ENCODE measurements at regions not wholly inside any gene's neighbourhood (a gene's known extent, or its start where the extent isn't known, plus 50 kb on each side); places are given as distances from the start of the nearest gene placed in this dataset.

GRCh38 chr9:13845460-13845859, 468.5 kb downstream of the NFIB start:
- CTCF ChIA-PET: no interaction called here
- no peak for DNase-seq
- Mint-ChIP-seq H3K27ac (no peak overlapping the region), H3K27me3 (no peaks in the 10 kb centered on the region), H3K4me1 (no peaks in the 10 kb centered on the region), H3K4me3 (no peak overlapping the region), H3K9me3 (peaks cover 8% of the 10 kb centered on the region), H3K36me3 (ENCODE audit: low read depth) (no peaks in the 10 kb centered on the region)
- POLR2A ChIA-PET: no interaction called here

DNA sequence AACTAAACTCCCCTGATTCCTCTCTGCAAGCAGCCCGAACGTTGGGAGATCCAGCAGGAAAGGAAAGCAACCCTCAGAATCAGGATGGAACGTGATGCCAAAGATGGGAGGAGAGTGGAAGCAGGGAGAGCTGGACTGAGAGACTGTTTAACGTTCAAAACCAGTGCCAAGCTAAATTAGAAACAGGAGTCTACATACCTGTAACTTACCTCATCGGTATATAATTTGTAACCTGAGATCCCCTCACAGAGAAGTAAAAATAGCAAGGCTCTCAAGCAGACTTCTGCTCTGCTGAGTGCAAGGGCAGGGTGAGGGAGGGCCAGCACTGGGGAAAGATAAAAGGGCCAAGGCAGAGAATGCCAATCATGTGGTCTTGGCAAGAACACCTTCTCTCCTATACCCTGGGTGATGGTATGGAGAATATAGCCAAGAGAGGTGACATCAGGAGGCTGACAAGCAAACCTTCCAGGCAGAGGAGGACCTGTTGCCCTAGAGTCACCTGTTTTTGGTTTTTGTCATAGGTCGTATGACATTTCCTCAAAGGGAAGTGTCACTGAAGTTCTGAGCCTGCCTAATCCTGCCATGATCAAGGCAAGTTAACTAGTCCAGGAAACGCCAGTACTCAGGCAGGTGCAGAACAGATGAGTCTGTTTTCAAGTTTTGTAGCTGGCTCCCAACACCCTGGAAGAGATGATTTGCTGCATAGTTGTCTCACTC, 472.0 kb downstream of the NFIB start:
- Mint-ChIP-seq H3K9me3 (peaks cover 8% of the 10 kb centered on the region), H3K27ac (no peak overlapping the region), H3K4me1 (no peaks in the 10 kb centered on the region), H3K27me3 (no peaks in the 10 kb centered on the region), H3K36me3 (ENCODE audit: low read depth) (no peaks in the 10 kb centered on the region), H3K4me3 (no peak overlapping the region)
- POLR2A ChIA-PET: no interaction called here
- CTCF ChIA-PET: no interaction called here
- no peak for DNase-seq

- DNase-seq: no peak
- Mint-ChIP-seq H3K27ac (no peak overlapping the region), H3K27me3 (no peaks in the 10 kb centered on the region), H3K9me3 (peaks cover 23% of the 10 kb centered on the region), H3K36me3 (ENCODE audit: low read depth) (no peaks in the 10 kb centered on the region), H3K4me3 (no peak overlapping the region), H3K4me1 (no peaks in the 10 kb centered on the region)
- ChIA-PET POLR2A (no interaction called here), CTCF (no interaction called here)
These were observed 481.5 kb downstream of the NFIB start for GRCh38 chr9:13832446-13832845.

DNA sequence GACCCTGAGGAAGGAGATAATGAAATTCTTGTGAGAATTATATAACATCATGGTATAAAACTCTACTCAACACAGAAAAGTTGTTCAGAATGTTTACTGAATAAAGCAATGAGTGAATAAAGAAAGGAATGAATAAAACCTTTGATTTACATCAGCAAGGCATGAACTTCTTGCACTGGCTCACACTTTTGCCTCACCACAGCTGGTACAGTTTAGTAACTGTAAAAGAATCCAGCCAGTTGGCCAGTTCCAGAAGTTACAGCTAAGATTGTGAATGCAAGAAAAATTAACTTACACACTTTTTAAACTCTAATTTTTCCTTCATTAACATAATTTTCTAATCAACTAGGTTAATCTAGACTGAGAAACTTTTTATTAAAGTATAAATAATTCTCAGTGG, 490.9 kb downstream of the NFIB start:
- no peaks in the 10 kb centered on the region for H3K36me3 Mint-ChIP-seq (ENCODE audit: low read depth)
- CTCF ChIA-PET: no interaction called here
- no peak overlapping the region for H3K4me3 Mint-ChIP-seq
- no peaks in the 10 kb centered on the region for H3K27me3 Mint-ChIP-seq
- DNase-seq: no peak
- POLR2A ChIA-PET: no interaction called here
- no peaks in the 10 kb centered on the region for H3K4me1 Mint-ChIP-seq
- H3K9me3 Mint-ChIP-seq: peaks cover 12% of the 10 kb centered on the region
- no peak overlapping the region for H3K27ac Mint-ChIP-seq

DNA sequence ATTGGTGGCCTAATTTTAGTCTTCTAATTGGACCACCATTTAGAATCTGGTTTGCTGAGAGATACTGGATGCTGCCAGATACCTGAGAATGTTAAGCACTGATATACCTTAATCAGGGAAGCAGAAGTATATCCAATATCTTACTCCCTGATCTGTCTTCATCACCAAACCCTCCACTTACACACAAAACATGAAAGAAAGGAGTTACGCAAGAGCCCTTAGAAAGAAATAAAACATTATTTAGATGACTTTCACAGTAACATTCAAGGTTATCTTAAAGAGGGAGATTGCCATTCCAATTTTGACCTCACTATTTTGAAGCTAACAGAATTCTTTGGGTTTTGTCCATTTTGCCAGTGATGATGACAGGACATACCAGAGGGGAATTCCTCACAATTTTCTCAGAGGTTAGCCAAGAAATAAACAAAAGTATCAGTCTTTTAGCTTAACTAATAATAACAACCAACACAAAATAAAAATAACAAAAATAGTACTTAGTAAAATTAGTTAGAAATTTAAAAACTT, 496.1 kb downstream of the NFIB start:
- Mint-ChIP-seq H3K36me3 (ENCODE audit: low read depth) (no peaks in the 10 kb centered on the region), H3K9me3 (peaks cover 12% of the 10 kb centered on the region), H3K27ac (no peak overlapping the region), H3K27me3 (no peaks in the 10 kb centered on the region), H3K4me3 (no peak overlapping the region), H3K4me1 (no peaks in the 10 kb centered on the region)
- DNase-seq: no peak
- POLR2A ChIA-PET: no interaction called here
- CTCF ChIA-PET: no interaction called here

- H3K9me3 Mint-ChIP-seq: peaks cover 10% of the 10 kb centered on the region
- H3K4me3 Mint-ChIP-seq: no peak overlapping the region
- no peaks in the 10 kb centered on the region for H3K27me3 Mint-ChIP-seq
- DNase-seq: no peak
- no peaks in the 10 kb centered on the region for H3K4me1 Mint-ChIP-seq
- ChIA-PET CTCF (no interaction called here), POLR2A (no interaction called here)
- no peaks in the 10 kb centered on the region for H3K36me3 Mint-ChIP-seq (ENCODE audit: low read depth)
- H3K27ac Mint-ChIP-seq: no peak overlapping the region
These were observed 497.1 kb downstream of the NFIB start for GRCh38 chr9:13816837-13817236.

GRCh38 chr9:13814647-13815400, 499.1 kb downstream of the NFIB start:
- no peaks in the 10 kb centered on the region for H3K36me3 Mint-ChIP-seq (ENCODE audit: low read depth)
- DNase-seq: no peak
- no peak overlapping the region for H3K4me3 Mint-ChIP-seq
- no peaks in the 10 kb centered on the region for H3K27me3 Mint-ChIP-seq
- ChIA-PET POLR2A (no interaction called here), CTCF (no interaction called here)
- no peak overlapping the region for H3K27ac Mint-ChIP-seq
- peaks cover 9% of the 10 kb centered on the region for H3K9me3 Mint-ChIP-seq
- no peaks in the 10 kb centered on the region for H3K4me1 Mint-ChIP-seq

- Mint-ChIP-seq H3K4me3 (no peak overlapping the region), H3K36me3 (ENCODE audit: low read depth) (no peaks in the 10 kb centered on the region), H3K27ac (no peak overlapping the region), H3K27me3 (no peaks in the 10 kb centered on the region), H3K9me3 (peaks cover 9% of the 10 kb centered on the region), H3K4me1 (no peaks in the 10 kb centered on the region)
- DNase-seq: no peak
- POLR2A ChIA-PET: no interaction called here
- CTCF ChIA-PET: no interaction called here
These were observed 502.1 kb downstream of the NFIB start for GRCh38 chr9:13811876-13812275.

DNA sequence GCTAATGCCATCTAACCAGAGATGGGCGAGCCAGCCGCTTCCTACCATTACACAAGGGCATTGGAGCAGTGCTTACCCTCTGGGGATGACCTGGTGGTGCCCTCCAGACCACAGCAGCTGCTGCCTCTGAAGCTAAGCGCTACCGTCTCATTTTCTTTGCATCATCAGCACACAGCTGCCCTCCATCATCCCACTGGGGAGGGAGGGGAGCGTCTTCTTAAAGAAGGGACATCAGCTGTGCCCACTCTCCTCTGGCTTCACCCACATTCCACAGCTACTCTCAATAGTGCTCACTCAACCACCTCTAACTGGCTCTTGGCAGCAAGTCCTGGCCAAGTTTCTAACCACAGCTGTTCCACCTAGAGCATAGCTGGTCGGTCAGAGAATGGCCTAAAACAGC, 503.4 kb downstream of the NFIB start:
- Mint-ChIP-seq H3K9me3 (peaks cover 12% of the 10 kb centered on the region), H3K27ac (no peak overlapping the region), H3K36me3 (ENCODE audit: low read depth) (no peaks in the 10 kb centered on the region), H3K4me1 (no peaks in the 10 kb centered on the region), H3K4me3 (no peak overlapping the region), H3K27me3 (no peaks in the 10 kb centered on the region)
- no peak for DNase-seq
- CTCF ChIA-PET: interaction anchor here (1.1 kb wide), 1 partner anchor 335 kb away, joined by 3 read pairs; no protein-coding TSS in a partner anchor
- POLR2A ChIA-PET: no interaction called here

- ChIA-PET POLR2A (no interaction called here), CTCF (interaction anchor here (1.1 kb wide), 1 partner anchor 334 kb away, joined by 3 read pairs; no protein-coding TSS in a partner anchor)
- H3K9me3 Mint-ChIP-seq: peaks cover 12% of the 10 kb centered on the region
These were observed 504.5 kb downstream of the NFIB start for GRCh38 chr9:13809401-13809800.

DNA sequence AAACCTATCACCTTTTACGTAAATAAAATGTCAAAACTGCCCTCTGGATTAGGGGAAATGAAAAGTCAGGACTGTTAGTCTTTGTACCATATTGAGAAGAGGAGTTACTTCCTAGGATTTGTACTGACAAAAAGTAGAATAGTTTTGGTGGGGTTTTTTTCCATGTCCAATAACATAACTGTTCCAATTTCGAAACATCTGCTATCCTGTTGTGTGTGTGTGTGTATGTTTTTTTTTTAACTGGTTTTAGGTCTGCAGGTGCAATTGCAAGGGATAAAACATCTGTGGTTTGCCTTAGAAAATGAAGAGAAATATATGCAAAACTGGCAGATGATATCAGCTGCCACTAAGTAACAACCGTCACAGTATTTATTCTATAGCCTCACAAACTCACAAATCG, 506.8 kb downstream of the NFIB start:
- CTCF ChIA-PET: no interaction called here
- POLR2A ChIA-PET: no interaction called here
- peaks cover 13% of the 10 kb centered on the region for H3K9me3 Mint-ChIP-seq
- no peak overlapping the region for H3K4me3 Mint-ChIP-seq
- H3K36me3 Mint-ChIP-seq (ENCODE audit: low read depth): no peaks in the 10 kb centered on the region
- no peak overlapping the region for H3K27ac Mint-ChIP-seq
- H3K4me1 Mint-ChIP-seq: no peaks in the 10 kb centered on the region
- DNase-seq: no peak
- H3K27me3 Mint-ChIP-seq: no peaks in the 10 kb centered on the region

More at GRCh38 chr9:13809401-13809800, 504.5 kb downstream of the NFIB start:
- Mint-ChIP-seq H3K27ac (no peak overlapping the region), H3K27me3 (no peaks in the 10 kb centered on the region), H3K36me3 (ENCODE audit: low read depth) (no peaks in the 10 kb centered on the region), H3K4me1 (no peaks in the 10 kb centered on the region), H3K4me3 (no peak overlapping the region)
- DNase-seq: no peak

GRCh38 chr9:13806714-13807113, 507.2 kb downstream of the NFIB start:
- Mint-ChIP-seq H3K4me1 (no peaks in the 10 kb centered on the region), H3K27ac (no peak overlapping the region), H3K27me3 (no peaks in the 10 kb centered on the region), H3K36me3 (ENCODE audit: low read depth) (no peaks in the 10 kb centered on the region), H3K4me3 (no peak overlapping the region), H3K9me3 (peaks cover 11% of the 10 kb centered on the region)
- no peak for DNase-seq
- ChIA-PET CTCF (no interaction called here), POLR2A (no interaction called here)

DNA sequence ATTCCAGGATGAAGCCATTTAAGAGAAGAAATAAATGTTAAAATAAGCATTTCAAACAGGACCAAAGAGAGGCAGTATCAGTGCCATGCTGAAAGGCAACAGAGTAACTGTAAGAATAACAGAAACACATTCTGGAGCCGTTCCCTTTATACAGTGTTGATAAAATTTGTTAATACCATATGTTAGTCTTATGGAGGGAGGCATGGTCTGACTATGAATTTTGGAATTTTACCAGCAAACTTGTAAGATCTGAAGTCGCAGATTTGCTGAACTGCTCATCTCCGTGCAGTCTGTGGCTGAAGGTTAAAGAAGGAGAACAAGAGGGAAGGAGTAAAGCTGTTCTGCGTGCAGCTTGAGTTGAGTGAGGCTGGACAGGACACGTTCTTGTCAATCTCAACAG, 508.4 kb downstream of the NFIB start:
- CTCF ChIA-PET: no interaction called here
- Mint-ChIP-seq H3K36me3 (ENCODE audit: low read depth) (no peaks in the 10 kb centered on the region), H3K9me3 (peaks cover 7% of the 10 kb centered on the region), H3K27ac (no peak overlapping the region), H3K4me1 (no peaks in the 10 kb centered on the region), H3K27me3 (no peaks in the 10 kb centered on the region), H3K4me3 (no peak overlapping the region)
- POLR2A ChIA-PET: no interaction called here
- DNase-seq: no peak

GRCh38 chr9:13804532-13804931, 509.4 kb downstream of the NFIB start:
- ChIA-PET POLR2A (no interaction called here), CTCF (no interaction called here)
- H3K36me3 Mint-ChIP-seq (ENCODE audit: low read depth): no peaks in the 10 kb centered on the region
- no peaks in the 10 kb centered on the region for H3K27me3 Mint-ChIP-seq
- H3K4me1 Mint-ChIP-seq: no peaks in the 10 kb centered on the region
- DNase-seq: no peak
- no peak overlapping the region for H3K27ac Mint-ChIP-seq
- peaks cover 6% of the 10 kb centered on the region for H3K9me3 Mint-ChIP-seq
- H3K4me3 Mint-ChIP-seq: no peak overlapping the region

Measured in activated CD4-positive, alpha-beta memory T cell treated with anti-CD3 and anti-CD28 coated beads, Interleukin-2, amount 10 ng/mL, durations not matched to agents 7 days and 5 days (primary cell).